IMR-90 (cell line): ENCODE measurements at regions not wholly inside any gene's neighbourhood (a gene's known extent, or its start where the extent isn't known, plus 50 kb on each side); places are given as distances from the start of the nearest gene placed in this dataset.

Experiments
- ATAC-seq: fragments of 200-7000 bp; cut with Tn5 transposase; 2 replicates; pipeline ENCODE4 v1.9.1; 2020; ENCODE audit warnings: low read depth, mild to moderate bottlenecking, moderate library complexity
- BruUV-seq: library from RNA; stranded (reverse); fragments of 400-500 nt; replicated peaks from 2 replicates; lab custom pipeline; 2021; lab: Mats Ljungman, UMichigan
- CTCF ChIA-PET: fragments of 300-600 bp; formaldehyde crosslinking; extraction: SDS; loops from one replicate; lab custom pipeline; 2021; ENCODE audit warnings: antibody characterized with exemption; lab: Yijun Ruan, JAX
- POLR2A ChIA-PET: fragments of 300-600 bp; sonication (Branson Sonifier 250); formaldehyde crosslinking; loops from one replicate; lab custom pipeline; 2022; ENCODE audit warnings: antibody characterized with exemption; ENCODE audit not compliant: unreplicated experiment; lab: Charles Lee
- DNase-seq: peaks from one replicate; pipeline ENCODE4 v3.0.0; 2013
- H2AFZ ChIP-seq: replicated peaks from 2 replicates; pipeline ENCODE3; 2013; ENCODE audit warnings: low read length, mild to moderate bottlenecking; ENCODE audit not compliant: poor library complexity
- H2AK5ac ChIP-seq: 2 replicates; pipeline ENCODE4 v1.6.1; 2013; ENCODE audit warnings: low read depth, low read length, inconsistent platforms
- H2AK9ac ChIP-seq: replicated peaks from 2 replicates; pipeline ENCODE3; 2013; ENCODE audit warnings: mild to moderate bottlenecking, low read depth, low read length, moderate library complexity; ENCODE audit not compliant: poor library complexity
- H2BK120ac ChIP-seq: 2 replicates; pipeline ENCODE4 v1.6.1; 2013; ENCODE audit warnings: low read depth, low read length, inconsistent platforms
- H2BK15ac ChIP-seq: 3 replicates; pipeline ENCODE4 v1.6.1; 2013; ENCODE audit warnings: low read depth, low read length, inconsistent platforms
- H2BK20ac ChIP-seq: 2 replicates; pipeline ENCODE4 v1.6.1; 2013; ENCODE audit warnings: low read depth, mild to moderate bottlenecking, inconsistent platforms, low read length, moderate library complexity
- H2BK5ac ChIP-seq: 2 replicates; pipeline ENCODE4 v1.6.1; 2013; ENCODE audit warnings: mild to moderate bottlenecking, low read depth, low read length, inconsistent platforms; ENCODE audit not compliant: poor library complexity, severe bottlenecking
- H3K14ac ChIP-seq: replicated peaks from 2 replicates; pipeline ENCODE4 v1.6.1; 2013; ENCODE audit warnings: low read depth, low read length, inconsistent platforms
- H3K18ac ChIP-seq: 2 replicates; pipeline ENCODE4 v1.6.1; 2013; ENCODE audit warnings: low read depth, low read length, control low read depth
- H3K23ac ChIP-seq: 2 replicates; pipeline ENCODE4 v1.6.1; 2013; ENCODE audit warnings: low read depth, low read length, inconsistent platforms
- H3K27ac ChIP-seq: 2 replicates; pipeline ENCODE4 v1.5.1; 2013; ENCODE audit warnings: mild to moderate bottlenecking, control low read depth, low read length; ENCODE audit not compliant: insufficient read depth
- H3K27me3 ChIP-seq: 2 replicates; pipeline ENCODE4 v1.6.1; 2013; ENCODE audit warnings: low read length; ENCODE audit not compliant: control insufficient read depth, insufficient read depth
- H3K36me3 ChIP-seq: 2 replicates; pipeline ENCODE4 v1.6.1; 2013; ENCODE audit warnings: low read length, mixed read lengths; ENCODE audit not compliant: control insufficient read depth, insufficient read depth
- H3K4ac ChIP-seq: 2 replicates; pipeline ENCODE4 v1.6.1; 2013; ENCODE audit warnings: low read depth, low read length, inconsistent platforms
- H3K4me1 ChIP-seq: 2 replicates; pipeline ENCODE4 v1.6.1; 2013; ENCODE audit warnings: low read length, mixed read lengths; ENCODE audit not compliant: control insufficient read depth, insufficient read depth
- H3K4me2 ChIP-seq: 2 replicates; pipeline ENCODE4 v1.6.1; 2013; ENCODE audit warnings: low read depth, mild to moderate bottlenecking, control low read depth, low read length, moderate library complexity
- H3K4me3 ChIP-seq: 2 replicates; pipeline ENCODE4 v1.5.1; 2013; ENCODE audit warnings: low read depth, mild to moderate bottlenecking, control low read depth, low read length, moderate library complexity; ENCODE audit not compliant: insufficient read depth
- H3K56ac ChIP-seq: 2 replicates; pipeline ENCODE4 v1.6.1; 2013; ENCODE audit warnings: low read length, inconsistent platforms; ENCODE audit not compliant: insufficient read depth; ENCODE audit errors: extremely low read depth
- H3K79me1 ChIP-seq, 2 experiments: 2 replicates each; pipeline ENCODE4 v1.6.1; 2013; ENCODE audit warnings: low read length in 2 of 2, inconsistent platforms in 1 of 2, low read depth in 1 of 2
- H3K9ac ChIP-seq: 2 replicates; pipeline ENCODE4 v1.6.1; 2013; ENCODE audit warnings: low read depth, low read length, control low read depth
- H3K9me1 ChIP-seq: 2 replicates; pipeline ENCODE4 v1.6.1; 2013; ENCODE audit warnings: low read length, inconsistent platforms; ENCODE audit not compliant: insufficient read depth
- H3K9me3 ChIP-seq: 2 replicates; pipeline ENCODE4 v1.6.1; 2013; ENCODE audit warnings: low read length; ENCODE audit not compliant: control insufficient read depth, insufficient read depth
- H4K20me1 ChIP-seq: 2 replicates; pipeline ENCODE4 v1.6.1; 2013; ENCODE audit warnings: low read length, inconsistent platforms; ENCODE audit not compliant: insufficient read depth
- H4K5ac ChIP-seq: 2 replicates; pipeline ENCODE4 v1.6.1; 2013; ENCODE audit warnings: mild to moderate bottlenecking, low read depth, low read length, control low read depth
- H4K8ac ChIP-seq, 2 experiments: 2 replicates each; pipeline ENCODE4 v1.6.1; 2013; ENCODE audit warnings: low read depth in 2 of 2, low read length in 2 of 2, control low read depth in 1 of 2, inconsistent platforms in 1 of 2
- H4K91ac ChIP-seq: 2 replicates; pipeline ENCODE4 v1.6.1; 2013; ENCODE audit warnings: low read depth, low read length, inconsistent platforms; ENCODE audit not compliant: insufficient read depth
- POLR2A ChIP-seq: IDR thresholded peaks from 2 replicates; pipeline ENCODE4 v1.6.1; 2012; ENCODE audit warnings: mild to moderate bottlenecking, low read depth, low read length
- RAD21 ChIP-seq: IDR thresholded peaks from 2 replicates; pipeline ENCODE4 v1.6.1; 2012; ENCODE audit warnings: low read length, improper control_type of control experiment
- WGBS, 2 experiments: methylation state at CpG; one replicate each; pipeline versions ENCODE4 v1.1.5 to v1.1.7; 2013; ENCODE audit warnings: missing lambda C conversion rate in 2 of 2; ENCODE audit not compliant: insufficient read length in 1 of 2; ENCODE audit errors: extremely low coverage in 2 of 2; 5-methylcytosine and 5-hydroxymethylcytosine counted together
- dilution Hi-C: fragments of 300-500 bp; cut with HindIII; formaldehyde crosslinking; loops from one replicate; pipeline ENCODE4 v1.14.3; 2018; ENCODE audit warnings: low sequenced_read_pairs; ENCODE audit not compliant: unreplicated experiment
- in situ Hi-C: fragments of 300-500 bp; cut with MboI; formaldehyde crosslinking; loops from 3 replicates; pipeline ENCODE4 v1.14.3; 2019; ENCODE audit warnings: low sequenced_read_pairs, inconsistent platforms, mixed read lengths
- intact Hi-C: fragments of 100-400 bp; cut with micrococcal nuclease; formaldehyde crosslinking; loops from 2 replicates; pipeline ENCODE4 v1.10.0; 2022
- TF ChIP-seq, protein P1 (sequence below): fragments of 150-350 bp; IDR thresholded peaks from 2 replicates; pipeline ENCODE4 v1.6.1; 2016; ENCODE audit warnings: low read depth, mild to moderate bottlenecking, low read length, moderate library complexity, borderline replicate concordance
- TF ChIP-seq, protein P2 (sequence below): conservative IDR thresholded peaks from 2 replicates; pipeline ENCODE4 v1.5.1; 2012; ENCODE audit warnings: mild to moderate bottlenecking, low read depth, low read length, improper control_type of control experiment

- Histone ChIP-seq H4K91ac (no peak overlapping the region), H4K5ac (no peak overlapping the region), H3K23ac (no peak overlapping the region), H3K4me2 (no peak overlapping the region), H2AK5ac (no peak overlapping the region), H2BK20ac (no peak overlapping the region), H3K9me3 (peaks cover 4% of the 10 kb centered on the region), H3K27ac (no peak overlapping the region), H2AK9ac (no peak overlapping the region), H3K4me3 (no peak overlapping the region), H4K20me1 (no peaks in the 10 kb centered on the region), H3K36me3 (no peaks in the 10 kb centered on the region), H3K18ac (no peak overlapping the region), H3K56ac (no peak overlapping the region), H4K8ac (no peak overlapping the region), H2AFZ (no peak overlapping the region), H2BK5ac (no peak overlapping the region), H3K4ac (no peak overlapping the region), H3K79me1 (no peaks in the 10 kb centered on the region), H3K14ac (no peak overlapping the region), H3K9ac (no peak overlapping the region), H3K27me3 (no peaks in the 10 kb centered on the region), H3K4me1 (no peaks in the 10 kb centered on the region), H2BK15ac (no peak overlapping the region), H3K9me1 (no peaks in the 10 kb centered on the region), H2BK120ac (no peak overlapping the region)
- no TSS peak for BruUV-seq
- POLR2A ChIA-PET = no interaction called here
- dilution Hi-C loops = no loop called here
- ATAC-seq (no peak), DNase-seq (no peak)
- in situ Hi-C loops = no loop called here
- WGBS, 2 experiments = no CpG with 5 or more reads among the region's 1 CpG
- CTCF ChIA-PET = no interaction called here
- TF ChIP-seq, protein P1, sequence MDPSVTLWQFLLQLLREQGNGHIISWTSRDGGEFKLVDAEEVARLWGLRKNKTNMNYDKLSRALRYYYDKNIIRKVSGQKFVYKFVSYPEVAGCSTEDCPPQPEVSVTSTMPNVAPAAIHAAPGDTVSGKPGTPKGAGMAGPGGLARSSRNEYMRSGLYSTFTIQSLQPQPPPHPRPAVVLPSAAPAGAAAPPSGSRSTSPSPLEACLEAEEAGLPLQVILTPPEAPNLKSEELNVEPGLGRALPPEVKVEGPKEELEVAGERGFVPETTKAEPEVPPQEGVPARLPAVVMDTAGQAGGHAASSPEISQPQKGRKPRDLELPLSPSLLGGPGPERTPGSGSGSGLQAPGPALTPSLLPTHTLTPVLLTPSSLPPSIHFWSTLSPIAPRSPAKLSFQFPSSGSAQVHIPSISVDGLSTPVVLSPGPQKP = no peak
- TF ChIP-seq RAD21 (no peak), POLR2A (no peak)
- TF ChIP-seq, protein P2, sequence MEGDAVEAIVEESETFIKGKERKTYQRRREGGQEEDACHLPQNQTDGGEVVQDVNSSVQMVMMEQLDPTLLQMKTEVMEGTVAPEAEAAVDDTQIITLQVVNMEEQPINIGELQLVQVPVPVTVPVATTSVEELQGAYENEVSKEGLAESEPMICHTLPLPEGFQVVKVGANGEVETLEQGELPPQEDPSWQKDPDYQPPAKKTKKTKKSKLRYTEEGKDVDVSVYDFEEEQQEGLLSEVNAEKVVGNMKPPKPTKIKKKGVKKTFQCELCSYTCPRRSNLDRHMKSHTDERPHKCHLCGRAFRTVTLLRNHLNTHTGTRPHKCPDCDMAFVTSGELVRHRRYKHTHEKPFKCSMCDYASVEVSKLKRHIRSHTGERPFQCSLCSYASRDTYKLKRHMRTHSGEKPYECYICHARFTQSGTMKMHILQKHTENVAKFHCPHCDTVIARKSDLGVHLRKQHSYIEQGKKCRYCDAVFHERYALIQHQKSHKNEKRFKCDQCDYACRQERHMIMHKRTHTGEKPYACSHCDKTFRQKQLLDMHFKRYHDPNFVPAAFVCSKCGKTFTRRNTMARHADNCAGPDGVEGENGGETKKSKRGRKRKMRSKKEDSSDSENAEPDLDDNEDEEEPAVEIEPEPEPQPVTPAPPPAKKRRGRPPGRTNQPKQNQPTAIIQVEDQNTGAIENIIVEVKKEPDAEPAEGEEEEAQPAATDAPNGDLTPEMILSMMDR = no peak
- intact Hi-C loops = no loop called here
Observed at GRCh38 chr5:28703651-28704260, 1665.4 kb upstream of the CDH9 start.
